GM18867 (cell line): ENCODE measurements at regions not wholly inside any gene's neighbourhood (a gene's known extent, or its start where the extent isn't known, plus 50 kb on each side); places are given as distances from the start of the nearest gene placed in this dataset.

ENCODE experiments used
- ATAC-seq: cut with Tn5 transposase; IDR thresholded peaks from one replicate; pipeline ENCODE4 v1.9.1; 2021; ENCODE audit warnings: mild to moderate bottlenecking, moderate library complexity; ENCODE audit not compliant: unreplicated experiment

DNA sequence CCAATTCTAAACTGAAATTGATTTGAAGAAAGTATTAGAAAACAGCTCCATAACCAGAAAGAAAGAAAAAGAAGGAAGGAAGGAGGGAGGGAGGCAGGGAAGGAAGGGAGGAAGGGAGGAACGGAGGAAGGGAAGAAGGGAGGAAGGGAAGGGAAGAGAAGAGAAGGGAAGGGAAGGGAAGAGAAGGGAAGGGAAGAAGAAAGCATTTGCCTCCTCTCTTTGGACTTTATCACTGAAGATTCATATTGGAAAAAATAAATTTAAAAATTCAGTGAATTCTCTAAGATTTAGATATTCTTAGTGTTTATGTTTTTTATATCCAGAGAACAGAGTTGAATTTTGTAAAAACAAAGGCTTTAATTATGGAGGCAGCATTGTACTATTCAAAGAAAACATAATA lies 68.5 kb upstream of the NXT1 start:
- no peak for ATAC-seq

DNA sequence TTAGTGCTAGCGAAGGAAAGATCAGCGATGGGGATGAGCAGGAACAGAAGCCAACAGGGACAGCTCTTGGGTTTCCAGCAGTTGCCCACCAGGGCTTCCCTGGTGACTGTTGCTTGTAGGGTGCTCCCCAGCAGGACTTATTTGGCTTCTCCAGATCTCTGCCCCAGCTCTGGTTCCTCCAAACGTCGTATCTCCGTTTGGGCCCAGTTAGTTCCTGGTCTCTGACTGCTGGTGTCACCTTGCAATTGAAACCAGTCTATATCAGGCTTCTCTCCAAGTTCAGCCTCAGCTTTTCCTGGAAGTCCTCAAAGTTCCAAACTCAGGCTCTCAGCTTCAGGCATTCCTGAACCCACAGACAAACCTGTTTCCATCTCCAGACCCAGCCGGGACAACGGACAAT lies 70.8 kb upstream of the NXT1 start:
- no peak for ATAC-seq

DNA sequence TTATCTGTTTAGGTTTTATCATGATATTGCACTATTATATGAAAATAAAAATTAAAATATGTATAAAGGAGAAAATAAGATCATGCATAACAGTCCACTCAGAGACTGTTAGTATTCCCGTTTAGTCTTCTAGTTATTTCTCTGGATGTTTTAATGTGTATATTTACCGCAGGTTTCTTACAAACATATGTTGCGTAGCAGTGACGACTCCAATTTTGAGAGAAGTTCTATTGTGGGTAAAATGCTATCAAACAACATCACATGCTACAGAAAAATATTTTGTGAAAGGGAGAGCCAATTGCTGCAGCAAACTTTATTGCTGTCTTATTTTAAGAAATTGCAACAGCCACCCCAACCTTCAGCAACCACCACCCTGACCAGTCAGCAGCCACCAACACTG lies 72.4 kb upstream of the NXT1 start:
- ATAC-seq, result no peak

DNA sequence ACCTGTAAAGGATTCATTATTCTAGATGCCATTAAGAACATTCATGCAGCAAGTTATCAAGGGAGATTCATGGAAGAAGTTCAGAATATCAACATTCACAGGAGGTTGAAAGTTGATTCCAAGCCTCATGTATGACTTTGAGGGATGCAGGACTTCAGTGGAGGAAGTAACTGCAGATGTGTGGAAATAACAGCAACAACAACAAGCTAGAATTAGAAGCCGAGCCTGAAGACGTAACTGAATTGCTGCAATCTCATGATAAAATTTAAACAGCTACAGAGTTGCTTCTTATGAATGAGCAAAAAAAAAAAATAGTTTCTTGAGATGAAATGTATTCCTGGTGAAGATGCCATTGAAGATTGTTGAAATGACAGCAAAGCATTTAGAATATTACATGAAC lies 73.3 kb upstream of the NXT1 start:
- no peak for ATAC-seq

DNA sequence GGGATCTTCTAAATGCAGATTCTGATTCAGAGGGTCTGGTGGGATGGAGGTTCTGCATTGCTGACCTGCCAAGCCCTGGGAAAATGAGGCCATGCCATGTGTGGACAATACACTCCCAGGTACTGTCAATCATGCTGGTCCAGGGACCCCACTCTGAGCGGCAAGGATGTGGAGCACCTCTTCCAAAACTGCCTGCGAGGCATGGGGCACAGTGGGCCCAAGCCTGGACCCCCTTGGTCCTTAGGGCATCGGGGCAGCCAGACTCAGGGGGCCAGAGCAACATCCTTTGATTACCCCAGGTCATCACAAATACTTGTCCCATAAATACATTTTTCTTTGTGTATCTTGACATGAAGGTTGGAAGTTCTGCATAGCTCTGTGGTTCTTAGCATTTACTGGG lies 76.8 kb upstream of the NXT1 start:
- ATAC-seq, result no peak

DNA sequence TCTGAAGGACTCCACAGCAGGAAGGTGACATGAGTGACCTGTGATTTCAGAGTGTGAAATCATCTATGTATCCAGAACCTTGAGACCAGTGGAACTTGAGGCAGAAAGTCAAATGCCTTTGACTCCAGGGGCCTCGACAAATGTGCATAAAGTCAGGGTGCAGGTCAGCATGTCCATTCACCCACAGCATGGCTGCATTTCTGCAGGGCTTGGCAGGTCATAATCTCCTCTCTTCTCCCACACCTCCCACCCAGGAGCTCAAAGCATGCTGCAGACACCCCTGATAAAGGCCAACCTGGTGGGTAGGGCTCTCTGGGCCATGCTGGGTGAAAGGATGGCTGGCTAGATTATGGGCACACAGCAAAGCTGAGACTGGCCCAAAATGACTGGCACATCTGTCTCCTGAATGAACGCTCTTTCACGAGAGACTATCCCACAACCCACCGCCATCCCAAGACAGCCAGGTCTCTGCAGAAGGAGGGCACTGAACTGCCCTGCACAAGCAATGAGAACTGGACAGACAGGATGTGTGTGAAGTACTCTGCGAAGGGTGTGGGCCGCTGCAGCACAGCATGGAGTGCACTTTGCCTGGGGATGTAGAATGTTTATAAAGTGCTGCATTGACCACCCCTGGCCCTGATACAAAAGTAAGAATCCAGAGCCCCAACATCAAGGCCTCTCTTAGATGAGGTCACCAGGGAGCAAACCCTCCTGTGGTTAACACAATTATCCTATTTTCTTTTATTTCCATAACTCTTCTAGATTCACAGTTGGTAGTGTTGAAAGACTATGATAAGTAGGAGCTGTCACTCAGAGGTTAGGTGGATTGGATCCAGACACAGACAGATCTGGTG lies 78.2 kb upstream of the NXT1 start:
- ATAC-seq, result no peak

DNA sequence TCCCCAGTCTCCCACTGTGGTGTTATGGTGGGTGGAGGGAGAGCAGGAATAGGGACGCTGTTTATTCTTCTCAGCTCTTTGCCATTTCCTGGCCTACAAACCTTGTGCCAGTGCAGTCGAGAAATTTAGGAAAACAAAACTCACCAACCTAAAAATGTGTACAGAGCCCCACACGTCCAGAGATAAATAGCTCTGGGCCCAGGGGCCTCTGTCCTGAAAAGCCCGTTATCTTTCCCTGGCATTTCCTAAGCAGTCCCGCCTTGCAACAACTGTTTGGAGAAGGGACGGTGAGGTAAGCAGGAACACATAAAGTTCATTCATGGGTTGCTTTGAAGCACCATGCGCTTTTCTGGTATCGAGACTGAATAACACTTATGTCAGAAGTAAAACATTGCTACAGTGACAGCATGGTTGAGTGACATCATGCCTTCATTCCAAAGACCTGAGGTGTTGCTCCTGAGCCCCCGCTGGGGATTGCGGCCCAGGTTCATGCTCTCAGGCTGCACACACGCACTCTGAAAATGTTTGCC lies 80.1 kb upstream of the NXT1 start:
- no peak for ATAC-seq

DNA sequence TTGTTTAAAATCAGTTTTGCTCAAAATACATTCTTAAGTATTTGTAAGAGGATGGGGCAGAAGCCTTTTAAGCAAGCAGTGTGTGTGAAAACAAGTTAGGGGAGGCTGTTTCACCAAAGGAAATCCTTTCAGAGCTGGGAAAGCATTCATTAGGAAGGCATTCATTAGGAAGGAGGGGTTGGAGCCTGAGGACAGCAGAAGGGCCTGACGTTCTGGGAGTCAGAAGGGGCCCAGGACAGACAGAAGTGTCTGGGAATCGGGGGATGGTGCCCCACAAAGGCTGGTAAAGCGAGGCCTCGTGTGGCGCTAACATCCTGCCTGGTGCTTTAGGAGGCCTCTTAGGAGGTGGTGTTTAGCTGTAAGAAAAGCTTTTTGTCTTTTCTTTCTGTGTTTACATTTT lies 80.6 kb upstream of the NXT1 start:
- ATAC-seq, result no peak

DNA sequence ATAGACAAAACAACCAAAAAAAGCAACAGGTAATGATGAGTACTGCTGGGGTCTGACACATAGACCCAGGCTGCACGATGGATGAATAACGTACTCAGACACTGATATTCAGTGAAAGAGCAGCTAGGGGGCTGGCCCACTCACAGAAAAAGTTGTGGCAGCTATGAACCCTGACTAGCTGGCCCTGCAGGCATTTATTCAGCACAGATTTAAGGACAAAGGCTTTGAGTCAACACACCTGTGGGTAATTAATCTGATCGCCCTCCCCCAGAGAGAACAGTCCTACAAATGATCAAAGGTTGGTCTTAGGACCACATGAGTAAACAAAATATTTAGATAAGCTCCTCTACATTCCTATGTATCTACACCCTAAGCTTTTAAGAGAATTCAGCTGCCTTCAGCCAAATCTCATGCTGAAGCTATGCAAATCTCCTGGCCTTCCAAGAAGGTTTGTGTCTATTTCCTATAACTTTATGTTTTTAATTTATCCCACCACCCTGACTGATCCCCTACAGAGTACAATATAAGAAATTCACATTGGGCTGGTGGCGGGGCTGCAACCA lies 81.7 kb upstream of the NXT1 start:
- no peak for ATAC-seq

DNA sequence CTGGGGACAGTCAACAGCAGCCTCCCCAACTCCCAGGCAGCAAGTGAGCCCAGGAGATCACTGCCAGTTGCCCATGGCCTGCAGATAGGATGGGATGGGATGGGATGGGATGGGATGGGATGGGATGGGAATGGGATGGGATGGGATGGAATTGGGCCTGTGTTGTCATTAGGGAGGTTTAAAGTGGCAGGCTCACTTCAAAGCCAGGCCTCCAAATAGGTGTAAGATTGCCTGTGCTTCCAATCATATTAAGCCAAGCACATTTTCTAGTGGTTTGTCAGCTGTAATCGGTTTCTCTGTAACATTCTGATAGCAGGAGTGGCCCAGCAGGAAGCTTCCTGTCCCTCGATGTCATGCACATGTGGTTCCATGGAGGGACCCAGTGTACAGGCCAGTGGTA lies 82.7 kb upstream of the NXT1 start:
- no peak for ATAC-seq

DNA sequence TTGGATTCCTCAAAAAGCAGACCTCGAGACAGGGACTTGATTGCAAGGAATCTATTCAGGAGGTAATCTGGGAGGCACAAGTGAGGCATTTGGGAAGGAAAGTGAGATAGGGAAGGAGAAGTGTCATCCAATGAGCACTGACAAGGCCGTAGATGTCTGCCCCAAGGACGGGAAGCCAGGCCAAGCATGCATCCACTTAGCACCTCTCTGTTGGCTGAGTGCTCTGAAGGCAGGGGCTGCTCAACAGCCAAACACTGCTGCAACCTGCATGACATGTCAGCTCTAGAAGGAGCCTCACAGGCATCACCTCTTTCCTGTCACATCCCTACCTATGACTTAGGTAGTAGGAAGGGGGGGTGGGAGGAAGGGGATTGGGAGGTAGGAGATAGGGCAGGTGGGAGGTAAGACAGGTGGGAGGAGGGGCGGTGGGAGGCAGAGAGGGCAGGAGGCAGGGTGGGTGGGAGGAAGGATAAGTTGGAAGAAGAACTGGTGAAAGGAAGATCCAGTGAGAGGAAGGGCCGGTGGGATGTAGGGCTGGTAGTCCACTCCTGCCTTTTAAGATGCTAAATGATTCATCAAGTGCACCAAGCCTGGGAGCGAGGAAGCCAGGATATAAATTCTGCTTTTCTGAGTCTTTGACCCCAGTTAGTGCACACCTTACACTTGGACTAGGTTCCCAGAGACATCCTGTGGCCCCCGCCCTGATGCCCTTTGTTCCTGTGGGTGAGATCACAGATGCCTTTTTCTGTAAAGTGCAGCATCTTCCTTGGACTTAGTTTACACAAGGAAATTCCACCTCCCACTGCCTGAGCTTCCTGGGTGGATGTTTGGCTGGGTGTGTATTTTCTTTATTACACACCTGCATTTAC lies 83.8 kb upstream of the NXT1 start:
- ATAC-seq, result no peak

DNA sequence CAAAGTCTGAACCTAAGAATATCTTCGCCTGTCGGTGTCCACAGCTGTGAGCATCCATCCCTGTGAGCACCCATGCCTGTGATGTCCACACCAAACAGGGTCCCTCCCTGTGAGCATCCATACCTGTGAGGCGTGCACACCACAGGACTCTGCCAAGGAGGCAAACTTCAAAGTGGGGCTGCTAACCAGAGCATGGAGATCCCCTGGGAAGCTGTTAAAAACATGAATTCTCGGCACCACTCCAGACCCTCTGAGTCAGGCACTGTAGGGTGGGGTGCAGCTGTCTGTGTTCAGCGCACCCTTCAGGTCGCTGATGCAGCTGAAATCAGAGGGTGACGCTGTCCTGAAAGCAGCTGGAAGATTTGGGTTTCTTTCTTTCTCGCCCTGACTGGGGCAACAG lies 85.4 kb upstream of the NXT1 start:
- no peak for ATAC-seq

DNA sequence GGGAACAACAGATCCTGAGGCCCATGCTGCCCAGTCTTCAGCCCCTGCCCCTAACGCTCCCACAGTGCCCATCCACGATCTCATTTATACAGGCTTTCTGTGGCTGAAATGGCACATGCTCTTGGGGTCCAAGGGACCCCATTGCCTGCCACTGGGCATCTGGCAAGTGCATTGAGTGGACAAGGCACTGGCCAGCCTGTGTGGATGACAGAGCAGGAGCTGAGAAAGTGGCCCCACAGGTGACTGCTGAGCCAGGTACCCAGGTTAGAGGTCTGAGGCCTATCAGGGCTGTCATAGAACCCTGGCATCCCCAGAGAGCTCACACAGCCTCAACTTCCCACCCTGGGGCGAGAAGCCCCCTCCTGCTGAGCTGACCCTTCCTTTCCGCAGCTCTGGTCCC lies 86.0 kb upstream of the NXT1 start:
- ATAC-seq, result no peak

DNA sequence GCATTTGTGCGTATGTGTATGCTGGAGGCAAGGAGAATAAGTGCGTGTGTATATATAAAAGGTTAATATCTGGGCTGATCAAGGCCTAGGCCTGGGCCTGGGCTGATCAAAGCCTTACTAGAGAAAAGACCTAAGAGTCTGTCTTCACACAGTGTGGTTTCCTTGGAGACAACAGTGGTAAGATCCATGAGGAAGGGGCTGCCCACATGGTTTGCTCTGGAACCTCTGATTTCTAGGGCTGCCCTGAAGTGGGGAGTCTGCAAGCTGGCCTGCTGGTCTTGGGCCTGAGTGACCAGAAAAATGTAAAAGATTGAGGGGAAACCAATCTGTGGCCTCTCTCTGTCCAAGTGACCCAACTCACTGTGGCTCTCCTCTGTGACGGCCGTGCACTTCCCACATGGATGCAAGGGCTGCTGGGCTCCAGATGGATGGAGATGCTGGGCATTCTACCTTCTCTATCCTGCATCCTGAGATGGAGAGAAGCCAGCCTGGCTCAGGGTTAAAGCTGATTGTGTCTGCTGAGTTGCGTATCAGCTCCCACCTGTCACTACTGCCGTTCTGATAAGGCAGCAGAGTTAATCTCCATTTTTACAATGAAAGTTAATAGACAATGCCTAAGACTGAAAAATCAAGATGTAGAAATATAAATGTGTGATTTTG lies 90.3 kb upstream of the NXT1 start:
- ATAC-seq, result no peak

DNA sequence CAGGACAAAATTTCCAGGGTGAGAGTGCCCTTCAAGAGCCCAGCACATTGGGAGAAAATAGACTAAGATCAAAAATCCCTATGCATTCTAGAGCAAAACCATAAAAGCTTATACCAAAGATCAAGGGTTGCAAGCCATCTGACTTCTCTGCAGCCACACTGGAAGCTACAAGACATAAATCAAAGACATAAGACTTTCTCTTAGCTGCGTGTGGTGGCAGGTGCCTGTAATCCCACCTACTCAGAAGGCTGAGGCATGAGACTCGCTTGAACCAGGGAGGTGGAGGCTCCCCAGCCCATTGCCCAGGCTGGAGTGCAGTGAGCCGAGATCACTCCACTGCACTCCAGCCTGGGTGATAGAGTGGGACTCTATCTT lies 91.9 kb upstream of the NXT1 start:
- ATAC-seq, result no peak

DNA sequence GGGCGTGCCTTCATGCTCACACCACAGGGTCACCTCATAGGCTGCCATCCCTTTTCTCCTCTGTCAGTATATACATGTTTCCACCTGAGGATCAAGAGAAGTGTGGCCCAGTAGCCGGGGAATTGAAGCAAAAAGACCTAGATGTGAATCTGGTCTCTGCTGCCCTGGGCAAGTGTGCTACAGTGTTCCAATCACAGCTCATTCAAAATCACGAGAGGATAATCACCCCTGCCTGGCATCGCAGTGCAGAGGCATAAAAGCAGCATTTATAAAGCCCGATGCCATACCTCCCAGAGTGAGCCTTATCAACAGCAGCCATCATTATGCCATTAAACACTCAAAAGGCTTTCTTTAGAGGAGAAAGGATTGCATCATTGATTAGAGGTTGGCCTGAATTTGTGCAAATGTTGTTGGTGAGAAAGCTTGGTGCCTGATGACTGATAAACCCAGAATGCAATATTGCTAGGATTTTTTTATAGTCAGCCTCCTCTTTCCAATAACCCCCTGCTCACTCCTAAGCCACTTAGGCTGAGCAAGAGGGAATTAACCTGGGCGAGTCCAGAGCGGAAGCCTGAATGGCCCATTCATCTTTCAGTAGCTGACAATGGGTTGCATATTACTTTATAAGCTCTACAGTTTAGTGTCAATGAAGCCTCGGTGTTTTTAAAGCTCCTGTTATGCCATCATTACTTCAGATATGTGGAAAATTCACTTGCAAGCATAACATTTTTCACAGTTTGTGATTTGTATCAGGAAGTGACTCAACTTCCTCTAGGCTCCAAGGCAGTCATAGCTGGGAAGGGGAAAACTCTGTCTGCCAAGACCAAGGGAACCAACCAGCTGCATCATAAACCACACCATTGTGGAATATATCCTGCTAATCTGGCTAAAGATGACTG lies 92.5 kb upstream of the NXT1 start:
- no peak for ATAC-seq

DNA sequence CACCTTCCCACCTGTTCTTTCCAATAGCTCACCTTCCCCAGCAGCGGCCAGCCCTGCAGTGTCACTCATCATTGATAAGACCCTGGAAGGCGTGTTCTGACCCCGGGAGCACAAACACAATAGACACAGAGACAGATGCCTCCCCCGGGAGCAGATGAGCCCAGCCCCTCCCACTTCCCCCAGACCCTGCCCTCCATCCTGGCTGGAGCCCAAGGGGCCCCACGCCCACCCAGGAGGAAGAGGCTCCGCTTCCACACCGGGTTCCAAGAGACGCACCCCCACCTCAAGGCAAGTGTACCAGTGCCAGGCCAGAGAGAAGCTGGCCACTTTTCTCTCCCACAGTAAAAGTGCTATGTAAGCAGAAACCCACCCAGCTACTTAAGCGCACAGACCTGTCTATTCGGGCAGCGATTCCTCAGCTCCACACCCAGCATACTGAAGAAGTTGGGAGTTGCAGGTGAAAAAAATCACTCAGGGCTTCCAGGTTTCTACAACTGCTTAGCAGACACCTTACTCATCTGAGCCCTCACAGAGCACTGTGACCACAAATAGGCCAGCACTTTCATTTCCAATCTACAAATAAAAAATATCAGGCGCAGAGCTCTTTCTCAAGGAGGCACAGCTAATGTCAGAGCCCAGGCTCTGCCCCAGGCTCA lies 93.4 kb upstream of the NXT1 start:
- ATAC-seq, result no peak

DNA sequence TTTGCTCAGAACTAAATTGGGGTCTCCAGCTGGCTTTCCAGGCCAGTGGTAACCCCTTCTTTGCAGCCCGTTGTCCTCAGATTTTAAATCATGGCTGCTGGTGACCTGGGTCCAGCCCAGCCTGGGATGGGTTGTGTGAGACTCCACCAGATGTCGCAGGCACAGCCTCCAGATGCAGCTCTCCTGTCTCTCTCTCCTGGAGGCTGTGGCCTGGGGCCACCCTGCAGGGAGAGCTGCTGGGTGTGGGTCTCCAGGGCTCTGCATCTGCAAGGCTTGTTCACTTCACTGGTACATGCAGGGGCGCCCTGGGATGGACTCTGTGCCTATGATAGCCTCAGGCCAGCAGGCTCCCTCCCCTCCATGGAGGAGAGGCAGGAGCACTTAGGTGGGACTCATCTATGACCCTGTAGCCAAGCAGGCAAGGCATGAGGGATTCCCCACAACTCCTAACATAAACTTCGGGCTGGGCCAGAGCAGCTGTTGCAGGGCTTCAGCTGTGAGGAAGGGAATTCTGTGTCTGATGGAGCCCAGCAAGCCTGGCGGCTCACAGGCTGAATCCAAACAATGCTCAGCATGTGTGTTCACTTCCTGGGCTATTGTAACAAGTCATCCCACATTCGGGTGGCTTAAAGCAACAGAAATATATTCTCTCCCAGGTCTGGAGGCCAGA lies 94.7 kb upstream of the NXT1 start:
- no peak for ATAC-seq

DNA sequence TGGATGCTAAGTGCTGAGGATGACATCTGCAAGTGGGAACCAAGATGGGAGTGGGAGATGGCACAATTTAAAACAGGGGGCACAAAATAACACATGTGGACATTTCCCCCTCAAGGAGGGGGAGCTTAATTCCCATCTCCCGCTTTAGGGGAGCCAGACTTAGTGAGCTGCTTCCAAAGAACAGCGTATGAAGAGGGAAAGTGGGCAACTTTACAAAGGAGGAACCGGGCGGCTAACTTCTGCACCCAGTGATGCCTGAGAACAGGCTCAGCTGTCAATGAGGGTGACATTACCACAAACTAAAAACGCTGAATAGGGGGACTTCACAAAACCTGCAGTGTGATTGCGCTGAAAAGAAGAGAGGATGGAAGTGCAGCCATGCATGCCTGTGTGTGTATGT lies 95.5 kb upstream of the NXT1 start:
- no peak for ATAC-seq
